Spleen (tissue), 7 donors: ENCODE measurements at regions not wholly inside any gene's neighbourhood (a gene's known extent, or its start where the extent isn't known, plus 50 kb on each side); places are given as distances from the start of the nearest gene placed in this dataset.

Experiments used
- POLR2A ChIP-seq, 3 donors: fragments of 450-650 bp; IDR thresholded peaks; one replicate each; pipeline ENCODE4 v1.5.1; 2017; ENCODE audit warnings: antibody characterized with exemption in 3 of 3, mild to moderate bottlenecking in 1 of 3
- TF ChIP-seq, protein P1 (sequence below), 11 experiments: fragments of 200-600 bp in 7 of 11; fragments of 450-650 bp in 4 of 11; sonication (generic) in 4 of 11; IDR thresholded peaks in 8 of 11; conservative IDR thresholded peaks in 3 of 11; 1 replicate in 7 of 11; 2 replicates in 4 of 11; pipeline versions ENCODE4 v1.4.0 to v1.8.0; 2016 to 2021; ENCODE audit warnings: antibody characterized with exemption in 11 of 11, inconsistent platforms in 4 of 11, mild to moderate bottlenecking in 1 of 11
- donor health status: DM: no; HTN: no; CAD: no; lungs with moderate emphysema.
- donor health status: DM: no; HTN: no; CAD: no.
- donor health status: DM: no; HTN: no; CAD: no.

DNA sequence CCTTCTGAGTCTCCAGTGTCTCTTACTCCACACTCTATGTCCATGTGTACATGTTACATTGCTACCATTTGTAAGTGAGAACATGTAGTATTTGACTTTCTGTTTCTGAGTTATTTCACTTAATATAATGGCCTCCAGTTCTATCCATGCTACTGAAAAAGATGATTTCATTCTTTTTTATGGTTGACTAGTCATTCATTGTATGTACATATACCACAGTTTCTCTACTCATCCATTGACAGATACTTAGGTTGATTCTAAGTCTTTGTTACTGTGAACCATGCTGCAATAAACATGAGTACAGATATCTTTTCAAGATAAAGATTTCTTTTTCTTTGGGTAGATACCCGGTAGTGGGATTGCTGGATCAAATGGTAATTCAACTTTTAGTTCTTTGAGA is 107.1 kb upstream of the CHD1 start:
- no peak for TF ChIP-seq POLR2A (IDR thresholded peaks at IDR 0.05)
- TF ChIP-seq, protein P1, sequence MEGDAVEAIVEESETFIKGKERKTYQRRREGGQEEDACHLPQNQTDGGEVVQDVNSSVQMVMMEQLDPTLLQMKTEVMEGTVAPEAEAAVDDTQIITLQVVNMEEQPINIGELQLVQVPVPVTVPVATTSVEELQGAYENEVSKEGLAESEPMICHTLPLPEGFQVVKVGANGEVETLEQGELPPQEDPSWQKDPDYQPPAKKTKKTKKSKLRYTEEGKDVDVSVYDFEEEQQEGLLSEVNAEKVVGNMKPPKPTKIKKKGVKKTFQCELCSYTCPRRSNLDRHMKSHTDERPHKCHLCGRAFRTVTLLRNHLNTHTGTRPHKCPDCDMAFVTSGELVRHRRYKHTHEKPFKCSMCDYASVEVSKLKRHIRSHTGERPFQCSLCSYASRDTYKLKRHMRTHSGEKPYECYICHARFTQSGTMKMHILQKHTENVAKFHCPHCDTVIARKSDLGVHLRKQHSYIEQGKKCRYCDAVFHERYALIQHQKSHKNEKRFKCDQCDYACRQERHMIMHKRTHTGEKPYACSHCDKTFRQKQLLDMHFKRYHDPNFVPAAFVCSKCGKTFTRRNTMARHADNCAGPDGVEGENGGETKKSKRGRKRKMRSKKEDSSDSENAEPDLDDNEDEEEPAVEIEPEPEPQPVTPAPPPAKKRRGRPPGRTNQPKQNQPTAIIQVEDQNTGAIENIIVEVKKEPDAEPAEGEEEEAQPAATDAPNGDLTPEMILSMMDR (IDR thresholded peaks at IDR 0.05 in 8 of 11, conservative IDR thresholded peaks at IDR 0.05 in 3 of 11), result no peak
